H9 (cell line): ENCODE measurements at regions not wholly inside any gene's neighbourhood (a gene's known extent, or its start where the extent isn't known, plus 50 kb on each side); places are given as distances from the start of the nearest gene placed in this dataset.

ENCODE experiments used
- DNase-seq: peaks from one replicate; pipeline ENCODE4 v3.0.0-alpha.2; 2017
- H2AFZ ChIP-seq: one replicate; pipeline ENCODE4 v1.6.1; 2013; ENCODE audit warnings: mild to moderate bottlenecking, low read length, control low read depth, moderate library complexity
- H2AK5ac ChIP-seq: 2 replicates; pipeline ENCODE4 v1.6.1; 2013; ENCODE audit warnings: low read length, control low read depth, mixed read lengths; ENCODE audit not compliant: insufficient read length
- H2BK120ac ChIP-seq: one replicate; pipeline ENCODE4 v1.6.1; 2013; ENCODE audit warnings: low read depth, mild to moderate bottlenecking, low read length, control low read depth, inconsistent platforms; ENCODE audit not compliant: poor library complexity, severe bottlenecking
- H2BK12ac ChIP-seq: 2 replicates; pipeline ENCODE4 v1.6.1; 2013; ENCODE audit warnings: low read length, control low read depth, mixed read lengths, low read depth; ENCODE audit not compliant: insufficient read length
- H2BK15ac ChIP-seq: 2 replicates; pipeline ENCODE4 v1.6.1; 2013; ENCODE audit warnings: low read depth, low read length, control low read depth
- H2BK20ac ChIP-seq: one replicate; pipeline ENCODE4 v1.6.1; 2013; ENCODE audit warnings: low read depth, mild to moderate bottlenecking, low read length, control low read depth, inconsistent platforms; ENCODE audit not compliant: poor library complexity, severe bottlenecking
- H2BK5ac ChIP-seq: 2 replicates; pipeline ENCODE4 v1.6.1; 2013; ENCODE audit warnings: low read length, control low read depth, mixed read lengths; ENCODE audit not compliant: insufficient read length
- H3K14ac ChIP-seq: 2 replicates; pipeline ENCODE4 v1.6.1; 2013; ENCODE audit warnings: low read length, control low read depth; ENCODE audit not compliant: insufficient read depth
- H3K18ac ChIP-seq: 2 replicates; pipeline ENCODE4 v1.6.1; 2013; ENCODE audit warnings: low read depth, mild to moderate bottlenecking, mixed read lengths, low read length, control low read depth; ENCODE audit not compliant: insufficient read length
- H3K23ac ChIP-seq: 2 replicates; pipeline ENCODE4 v1.6.1; 2013; ENCODE audit warnings: low read length, control low read depth, mixed read lengths, low read depth; ENCODE audit not compliant: insufficient read length
- H3K23me2 ChIP-seq: 2 replicates; pipeline ENCODE4 v1.6.1; 2013; ENCODE audit warnings: low read depth, mild to moderate bottlenecking, mixed read lengths, low read length, control low read depth; ENCODE audit not compliant: insufficient read length, poor library complexity, severe bottlenecking
- H3K27ac ChIP-seq: 2 replicates; pipeline ENCODE4 v1.5.1; 2013; ENCODE audit warnings: low read length, control low read depth, mixed read lengths, low read depth; ENCODE audit not compliant: insufficient read length
- H3K27me3 ChIP-seq: 2 replicates; pipeline ENCODE4 v1.6.1; 2013; ENCODE audit warnings: low read length, control low read depth, inconsistent platforms; ENCODE audit not compliant: insufficient read depth
- H3K4ac ChIP-seq: 2 replicates; pipeline ENCODE4 v1.6.1; 2013; ENCODE audit warnings: low read depth, mild to moderate bottlenecking, control low read depth, inconsistent platforms, low read length, moderate library complexity
- H3K4me1 ChIP-seq: 2 replicates; pipeline ENCODE4 v1.6.1; 2013; ENCODE audit warnings: low read length, control low read depth, inconsistent platforms; ENCODE audit not compliant: insufficient read depth
- H3K4me2 ChIP-seq: 2 replicates; pipeline ENCODE4 v1.6.1; 2013; ENCODE audit warnings: low read length, control low read depth, mixed read lengths; ENCODE audit not compliant: insufficient read length, insufficient read depth
- H3K56ac ChIP-seq: 2 replicates; pipeline ENCODE4 v1.6.1; 2013; ENCODE audit warnings: low read depth, mild to moderate bottlenecking, mixed read lengths, low read length, control low read depth; ENCODE audit not compliant: insufficient read length
- H3K79me1 ChIP-seq: 2 replicates; pipeline ENCODE4 v1.6.1; 2013; ENCODE audit warnings: low read depth, mild to moderate bottlenecking, moderate library complexity, low read length, control low read depth, inconsistent platforms; ENCODE audit not compliant: insufficient read depth, poor library complexity, severe bottlenecking
- H3K79me2 ChIP-seq: 2 replicates; pipeline ENCODE4 v1.6.1; 2013; ENCODE audit warnings: low read length, control low read depth, inconsistent platforms; ENCODE audit not compliant: insufficient read depth
- H3K9ac ChIP-seq: 2 replicates; pipeline ENCODE4 v1.6.1; 2013; ENCODE audit warnings: low read length, control low read depth, mixed read lengths; ENCODE audit not compliant: insufficient read length; ENCODE audit errors: extremely low read depth
- H3K9me3 ChIP-seq: one replicate; pipeline ENCODE4 v1.6.1; 2013; ENCODE audit warnings: low read depth, low read length, inconsistent platforms; ENCODE audit not compliant: control insufficient read depth
- H3T11ph ChIP-seq: one replicate; pipeline ENCODE4 v1.6.1; 2013; ENCODE audit warnings: mild to moderate bottlenecking, low read length, control low read depth, inconsistent platforms
- H4K20me1 ChIP-seq: one replicate; pipeline ENCODE4 v1.6.1; 2013; ENCODE audit not compliant: control insufficient read depth, insufficient read length, insufficient read depth
- H4K5ac ChIP-seq: 2 replicates; pipeline ENCODE4 v1.6.1; 2013; ENCODE audit warnings: low read depth, mild to moderate bottlenecking, mixed read lengths, low read length, control low read depth; ENCODE audit not compliant: insufficient read length
- H4K8ac ChIP-seq: replicated peaks from 2 replicates; pipeline ENCODE4 v1.6.1; 2013; ENCODE audit warnings: low read length, control low read depth, mixed read lengths, low read depth; ENCODE audit not compliant: insufficient read length
- H4K91ac ChIP-seq: 2 replicates; pipeline ENCODE4 v1.6.1; 2013; ENCODE audit warnings: low read depth, mild to moderate bottlenecking, moderate library complexity, mixed read lengths, low read length, control low read depth; ENCODE audit not compliant: insufficient read length
- H3K27ac Mint-ChIP-seq, 3 experiments: 2 replicates in 2 of 3; 3 replicates in 1 of 3; pipeline ENCODE4 v1.8.0; 2020 to 2021; ENCODE audit warnings: mixed read lengths in 3 of 3, mild to moderate bottlenecking in 1 of 3, moderate library complexity in 1 of 3
- H3K27me3 Mint-ChIP-seq: 2 replicates; pipeline ENCODE4 v1.8.0; 2021; ENCODE audit warnings: low read depth, mild to moderate bottlenecking, moderate library complexity, mixed read lengths
- H3K36me3 Mint-ChIP-seq, 3 experiments: 2 replicates in 2 of 3; 3 replicates in 1 of 3; pipeline ENCODE4 v1.8.0; 2020 to 2021; ENCODE audit warnings: low read depth in 3 of 3, mixed read lengths in 3 of 3; ENCODE audit not compliant: insufficient read depth in 1 of 3
- H3K4me1 Mint-ChIP-seq, 2 experiments: 2 replicates each; pipeline ENCODE4 v1.8.0; 2020; ENCODE audit warnings: mixed read lengths in 2 of 2
- H3K4me3 Mint-ChIP-seq, 2 experiments: 2 replicates in 1 of 2; 3 replicates in 1 of 2; pipeline ENCODE4 v1.8.0; 2020 to 2021; ENCODE audit warnings: mild to moderate bottlenecking in 2 of 2, mixed read lengths in 2 of 2, moderate library complexity in 1 of 2
- H3K9me3 Mint-ChIP-seq, 2 experiments: 2 replicates in 1 of 2; 3 replicates in 1 of 2; pipeline ENCODE4 v1.8.0; 2020; ENCODE audit warnings: mild to moderate bottlenecking in 2 of 2, mixed read lengths in 2 of 2, moderate library complexity in 1 of 2
- WGBS: extraction: QIAGEN DNeasy Blood & Tissue Kit; methylation state at CpG from one replicate; pipeline ENCODE4 v1.1.7; 2013; ENCODE audit warnings: missing lambda C conversion rate, low lambda C conversion rate, mixed read lengths; ENCODE audit not compliant: insufficient read length; ENCODE audit errors: extremely low coverage; 5-methylcytosine and 5-hydroxymethylcytosine counted together
- TF ChIP-seq, protein P1 (sequence below): fragments of 200-600 bp; sonication (generic); conservative IDR thresholded peaks from 3 replicates; pipeline ENCODE4 v1.8.0; 2021; ENCODE audit warnings: antibody characterized with exemption, mild to moderate bottlenecking

DNA sequence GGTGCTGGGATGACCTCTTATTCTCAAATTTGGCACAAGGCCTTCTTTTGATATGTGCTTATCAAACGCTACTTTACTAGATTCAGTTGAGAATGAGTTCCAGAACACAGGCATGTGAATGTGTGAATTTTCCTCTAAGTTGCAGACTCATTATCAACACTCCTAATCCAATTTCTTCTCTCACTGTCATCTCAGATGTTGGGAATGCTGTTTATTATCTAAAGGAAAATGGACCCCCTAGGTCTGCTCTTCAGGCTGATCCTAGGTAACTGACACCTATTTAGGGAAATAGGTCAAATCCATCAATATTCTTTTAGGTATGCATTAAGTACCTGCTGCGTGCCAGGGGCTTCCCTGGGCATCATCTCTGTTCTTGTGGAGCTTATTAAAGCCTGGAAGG is 215.0 kb upstream of the NOX3 start:
- no peak overlapping the region for H4K5ac ChIP-seq
- peaks cover 0 to 2% of the 10 kb centered on the region in 2 experiments; a peak in 1 of 5 replicates for H3K9me3 Mint-ChIP-seq

More for the DNA sequence above, 215.0 kb upstream of the NOX3 start:
- Histone ChIP-seq H2BK120ac (no peak overlapping the region), H3K79me1 (no peaks in the 10 kb centered on the region), H4K8ac (no peak overlapping the region), H3K79me2 (no peaks in the 10 kb centered on the region), H3K4me1 (no peaks in the 10 kb centered on the region), H3K4me2 (no peak overlapping the region), H3K56ac (no peak overlapping the region), H2AFZ (no peak overlapping the region), H2BK5ac (no peak overlapping the region), H3K27me3 (no peaks in the 10 kb centered on the region), H4K20me1 (no peaks in the 10 kb centered on the region), H3K23ac (no peak overlapping the region), H4K91ac (no peak overlapping the region), H3K14ac (no peak overlapping the region), H2BK20ac (no peak overlapping the region), H2BK12ac (no peak overlapping the region), H2AK5ac (no peak overlapping the region), H3K23me2 (no peaks in the 10 kb centered on the region), H3K27ac (no peak overlapping the region), H3T11ph (no peak overlapping the region), H2BK15ac (no peak overlapping the region), H3K9ac (no peak overlapping the region), H3K18ac (no peak overlapping the region), H3K4ac (no peak overlapping the region), H3K9me3 (no peaks in the 10 kb centered on the region)
- H3K4me3 Mint-ChIP-seq: no peak overlapping the region
- H3K36me3 Mint-ChIP-seq: no peaks in the 10 kb centered on the region; a peak in 1 of 7 replicates
- no peak overlapping the region for H3K27ac Mint-ChIP-seq
- DNase-seq: no peak
- TF ChIP-seq, protein P1, sequence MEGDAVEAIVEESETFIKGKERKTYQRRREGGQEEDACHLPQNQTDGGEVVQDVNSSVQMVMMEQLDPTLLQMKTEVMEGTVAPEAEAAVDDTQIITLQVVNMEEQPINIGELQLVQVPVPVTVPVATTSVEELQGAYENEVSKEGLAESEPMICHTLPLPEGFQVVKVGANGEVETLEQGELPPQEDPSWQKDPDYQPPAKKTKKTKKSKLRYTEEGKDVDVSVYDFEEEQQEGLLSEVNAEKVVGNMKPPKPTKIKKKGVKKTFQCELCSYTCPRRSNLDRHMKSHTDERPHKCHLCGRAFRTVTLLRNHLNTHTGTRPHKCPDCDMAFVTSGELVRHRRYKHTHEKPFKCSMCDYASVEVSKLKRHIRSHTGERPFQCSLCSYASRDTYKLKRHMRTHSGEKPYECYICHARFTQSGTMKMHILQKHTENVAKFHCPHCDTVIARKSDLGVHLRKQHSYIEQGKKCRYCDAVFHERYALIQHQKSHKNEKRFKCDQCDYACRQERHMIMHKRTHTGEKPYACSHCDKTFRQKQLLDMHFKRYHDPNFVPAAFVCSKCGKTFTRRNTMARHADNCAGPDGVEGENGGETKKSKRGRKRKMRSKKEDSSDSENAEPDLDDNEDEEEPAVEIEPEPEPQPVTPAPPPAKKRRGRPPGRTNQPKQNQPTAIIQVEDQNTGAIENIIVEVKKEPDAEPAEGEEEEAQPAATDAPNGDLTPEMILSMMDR: no peak
- WGBS: no CpG with 5 or more reads among the region's 2 CpGs
- no peaks in the 10 kb centered on the region for H3K27me3 Mint-ChIP-seq
- peaks cover 0 to 3% of the 10 kb centered on the region in 2 experiments; a peak in 1 of 4 replicates for H3K4me1 Mint-ChIP-seq
